NCI-H524 (cell line): ENCODE measurements at regions not wholly inside any gene's neighbourhood (a gene's known extent, or its start where the extent isn't known, plus 50 kb on each side); places are given as distances from the start of the nearest gene placed in this dataset.

ENCODE experiments used
- DNase-seq, 2 experiments: peaks; one replicate each; lab custom pipeline; 2025; lab: John Stamatoyannopoulos, UW

DNA sequence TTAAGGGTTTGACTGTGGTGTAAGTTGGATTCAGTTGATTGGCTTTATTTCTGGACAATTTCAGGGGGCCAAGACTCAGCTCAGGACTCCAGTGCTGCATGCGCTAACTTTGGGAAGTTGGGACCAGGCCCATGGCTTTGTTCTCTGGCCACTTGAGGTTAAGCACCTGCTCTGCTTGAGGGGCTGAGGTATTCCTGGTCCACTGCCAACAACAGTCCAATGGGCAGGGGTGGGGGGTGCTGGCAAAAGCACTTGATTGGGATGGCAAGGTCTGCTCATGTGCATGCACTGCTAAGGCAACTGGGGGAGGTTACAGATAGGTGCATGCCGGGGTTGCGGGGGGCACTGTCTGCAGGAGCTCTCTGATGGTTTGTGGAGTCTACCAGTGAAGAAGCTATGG lies 52.6 kb upstream of the ASB17 start:
- DNase-seq, result no peak

DNA sequence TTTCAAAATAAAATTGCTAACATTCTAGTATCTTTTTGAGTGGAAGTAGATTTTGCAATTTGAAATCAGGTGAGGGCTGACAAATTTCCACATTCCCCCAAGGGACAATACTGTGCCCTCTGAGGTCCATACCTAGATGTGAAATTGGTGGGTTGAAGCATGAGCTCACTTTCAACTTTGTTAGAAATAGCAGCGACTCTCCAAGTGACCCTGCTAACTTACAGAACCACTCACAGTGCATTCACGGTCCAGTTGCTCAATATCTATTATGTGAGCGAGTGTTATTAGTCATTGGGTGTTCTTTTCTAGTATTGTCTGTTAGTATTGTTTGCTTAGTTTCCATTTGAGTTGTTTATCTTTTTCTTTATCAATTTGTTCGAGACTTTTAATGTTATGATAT lies 53.6 kb upstream of the ASB17 start:
- no peak for DNase-seq

DNA sequence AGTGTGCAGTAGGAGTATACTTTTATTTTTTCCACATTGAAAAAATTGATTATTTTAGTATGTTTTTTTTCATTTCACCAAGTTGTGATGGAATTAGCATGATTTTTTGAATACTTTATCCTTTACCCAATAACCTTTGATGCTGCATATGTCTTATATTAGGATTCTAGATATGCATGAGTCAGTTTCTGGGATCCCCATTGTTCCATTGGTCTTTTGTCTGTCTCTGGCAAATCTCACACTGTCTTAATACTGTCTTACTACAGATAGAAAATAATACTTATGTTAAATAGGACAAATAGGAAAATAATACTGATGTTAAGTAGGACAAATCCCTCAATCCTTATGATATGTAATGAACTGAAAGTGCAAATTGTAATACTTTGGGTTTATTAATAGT lies 54.3 kb upstream of the ASB17 start:
- no peak for DNase-seq

DNA sequence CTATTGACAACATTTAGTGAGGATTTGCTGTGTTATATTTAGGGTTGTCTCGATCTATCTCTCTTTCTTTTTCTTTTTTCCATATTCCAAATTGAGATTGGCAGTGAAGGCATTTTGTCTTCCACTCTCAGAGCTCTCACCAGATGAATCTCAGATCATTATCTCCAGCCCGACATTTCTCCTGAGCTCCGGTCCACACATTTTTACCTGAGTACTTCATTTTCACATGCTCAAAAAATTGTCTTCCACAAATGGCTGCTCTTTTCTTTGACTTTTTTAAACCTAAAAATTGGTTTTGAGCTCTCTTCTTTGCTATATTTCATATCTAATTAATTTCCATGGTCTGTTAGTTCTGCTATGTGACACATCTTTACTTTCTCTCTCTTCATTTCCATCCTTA lies 56.9 kb upstream of the ASB17 start:
- DNase-seq, result no peak

DNA sequence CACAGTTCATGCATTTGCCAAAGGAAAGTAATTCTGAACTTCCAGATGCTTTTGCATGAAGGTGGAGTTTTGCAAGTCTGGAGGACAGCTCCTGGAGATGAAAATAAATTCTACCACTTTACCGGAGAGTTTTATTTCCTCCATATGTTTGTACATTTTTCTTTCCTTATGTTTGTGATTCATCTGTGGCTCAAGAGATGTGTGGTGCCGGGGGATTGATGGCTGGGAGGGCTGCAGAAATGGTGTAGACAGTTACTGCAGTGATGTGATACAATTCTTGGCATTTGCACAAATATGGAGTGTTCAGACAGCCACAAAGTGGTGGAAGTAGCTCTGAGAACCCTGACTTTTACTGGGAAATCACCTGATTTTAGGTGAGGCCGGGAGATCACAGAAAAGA lies 58.5 kb upstream of the ASB17 start:
- no peak for DNase-seq

DNA sequence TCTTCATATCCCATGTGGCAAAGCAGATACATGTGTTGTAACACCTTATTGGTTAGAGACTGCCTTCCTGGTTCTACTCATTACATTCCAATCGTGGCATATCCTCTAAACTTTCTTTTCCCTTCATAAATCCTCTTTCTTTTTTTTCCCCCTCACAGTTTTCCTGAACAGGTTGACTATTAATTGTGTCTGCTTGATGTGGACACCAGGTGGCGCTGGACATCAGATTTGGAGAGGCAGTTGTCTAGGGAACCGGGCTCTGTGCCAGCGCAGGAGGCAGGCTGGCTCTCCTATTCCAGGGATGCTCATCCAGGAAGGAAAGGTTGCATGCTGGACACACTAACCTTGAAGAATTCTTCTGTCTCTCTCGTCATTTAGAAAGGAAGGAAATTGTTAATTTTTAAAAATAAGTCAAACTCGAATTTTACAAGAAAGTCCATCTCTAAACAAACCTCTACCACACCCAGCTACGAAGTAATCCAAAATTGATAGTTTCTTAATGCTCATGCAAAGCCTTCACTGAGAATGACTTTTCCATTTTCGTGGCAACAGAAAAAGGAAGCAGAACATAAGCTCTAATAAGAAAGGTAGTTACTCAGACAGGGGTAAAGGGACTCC lies 59.4 kb upstream of the ASB17 start:
- peak; percentile 85 to 86 for DNase-seq

DNA sequence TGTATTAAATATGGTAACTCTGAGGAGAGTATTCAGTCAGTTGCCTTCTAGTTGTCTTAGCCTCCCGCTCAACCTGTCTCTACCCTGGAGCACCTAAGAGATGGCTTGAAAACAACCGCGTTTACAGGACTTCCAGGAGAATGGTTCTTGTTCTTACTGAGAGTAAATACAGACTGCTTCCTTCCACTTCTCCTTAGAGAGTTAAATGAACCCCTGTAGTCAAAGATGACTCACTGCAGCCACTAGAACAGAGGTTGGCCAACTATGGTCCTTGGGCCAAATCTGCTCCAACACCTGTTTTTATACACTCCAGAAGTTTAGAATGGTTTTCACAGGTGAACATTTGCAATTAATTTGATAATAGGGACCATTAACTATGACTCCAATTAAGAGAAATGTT lies 60.1 kb upstream of the ASB17 start:
- DNase-seq, result no peak

DNA sequence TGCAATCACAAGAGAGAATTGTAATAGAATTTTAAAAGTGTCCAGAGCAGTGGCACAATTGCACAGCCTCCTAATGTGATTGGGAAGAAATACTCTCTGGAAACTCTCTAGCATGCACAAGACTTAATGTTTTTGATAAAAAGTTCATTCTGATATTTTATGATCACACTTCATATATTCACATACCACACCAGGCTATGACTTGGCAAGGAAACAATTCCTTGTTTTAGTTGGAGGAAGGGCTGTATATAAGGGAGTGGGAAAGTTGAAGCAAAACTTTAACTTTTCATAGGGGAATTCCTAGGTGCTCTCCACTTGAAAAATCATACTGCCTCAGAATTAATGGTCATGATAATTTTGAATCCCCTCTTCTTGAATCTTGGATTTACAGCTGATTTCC lies 61.5 kb upstream of the ASB17 start:
- no peak for DNase-seq

DNA sequence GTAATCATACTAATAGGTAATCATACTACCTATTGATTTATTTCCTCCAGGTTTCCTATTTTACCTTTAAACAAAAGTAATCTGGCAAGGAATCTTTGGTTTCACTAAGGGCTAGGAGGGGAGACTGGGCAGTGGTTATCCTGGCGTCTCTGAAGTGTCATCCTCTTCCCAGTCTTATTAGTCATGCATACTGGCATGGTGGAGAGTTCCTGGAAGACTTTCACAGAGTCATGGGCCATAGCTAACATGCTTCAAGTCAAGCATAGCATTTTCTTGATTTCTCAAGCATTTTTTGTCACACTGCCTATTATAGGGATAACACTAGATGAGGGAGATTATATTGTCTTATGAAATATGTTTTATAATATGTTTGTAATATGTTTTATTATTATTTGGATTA lies 64.0 kb upstream of the ASB17 start:
- DNase-seq, result no peak

DNA sequence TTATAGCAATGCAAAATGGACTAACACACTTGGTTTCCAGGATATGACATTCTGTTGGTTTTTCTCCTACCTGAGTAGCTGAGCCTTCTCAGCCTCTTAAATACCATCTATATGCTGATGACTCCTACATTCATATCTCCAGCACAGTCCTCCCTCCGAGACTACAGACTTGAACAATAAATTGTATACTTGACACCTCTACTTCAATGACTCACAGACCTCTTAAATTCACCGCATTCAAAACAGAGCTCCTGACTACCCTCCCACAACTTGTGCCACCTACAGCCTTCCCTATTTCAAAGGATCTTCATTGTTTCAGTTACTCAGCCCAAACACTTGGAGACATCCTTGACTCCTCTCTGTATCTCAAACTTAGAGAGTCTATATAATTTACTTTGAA lies 66.8 kb upstream of the ASB17 start:
- no peak for DNase-seq

DNA sequence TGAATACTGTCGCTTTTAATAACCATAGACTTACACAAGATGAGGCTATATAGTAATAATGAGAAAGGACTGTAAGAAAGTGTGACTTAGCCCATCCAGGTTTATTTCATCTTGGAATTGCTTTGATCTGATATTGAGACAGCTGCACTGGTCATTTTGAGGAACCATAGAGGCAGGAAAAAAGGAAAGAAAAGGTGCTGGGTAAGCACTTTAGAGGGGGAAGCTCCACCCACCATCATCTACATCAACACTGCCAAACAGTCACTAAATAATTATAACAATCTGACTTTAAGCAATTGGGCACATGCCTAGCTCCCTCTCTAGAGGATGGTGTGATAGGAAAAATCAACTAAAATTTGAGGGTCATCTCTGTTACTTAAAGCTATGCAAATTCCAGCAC lies 70.6 kb upstream of the ST6GALNAC3 start:
- DNase-seq, result no peak

DNA sequence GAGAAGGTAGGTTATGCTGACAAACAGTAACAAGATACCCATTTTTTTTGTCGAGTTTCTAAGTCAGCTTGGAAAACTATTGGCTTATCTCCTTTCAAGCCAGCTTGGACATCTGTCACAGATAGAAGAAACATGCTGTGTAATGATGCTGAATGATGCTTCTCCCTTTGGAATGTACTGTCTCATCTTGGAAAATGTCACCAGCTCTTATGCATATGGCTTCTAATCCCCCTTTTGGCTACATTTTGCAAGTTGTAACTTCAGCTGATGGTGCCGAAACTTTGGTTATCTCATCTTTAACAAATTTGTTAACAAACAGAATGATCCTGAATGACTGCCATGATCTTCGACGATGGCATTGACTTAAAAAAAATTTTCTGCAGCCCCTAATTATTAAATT lies 68.8 kb upstream of the ST6GALNAC3 start:
- DNase-seq, result peak; percentile 35 to 85

DNA sequence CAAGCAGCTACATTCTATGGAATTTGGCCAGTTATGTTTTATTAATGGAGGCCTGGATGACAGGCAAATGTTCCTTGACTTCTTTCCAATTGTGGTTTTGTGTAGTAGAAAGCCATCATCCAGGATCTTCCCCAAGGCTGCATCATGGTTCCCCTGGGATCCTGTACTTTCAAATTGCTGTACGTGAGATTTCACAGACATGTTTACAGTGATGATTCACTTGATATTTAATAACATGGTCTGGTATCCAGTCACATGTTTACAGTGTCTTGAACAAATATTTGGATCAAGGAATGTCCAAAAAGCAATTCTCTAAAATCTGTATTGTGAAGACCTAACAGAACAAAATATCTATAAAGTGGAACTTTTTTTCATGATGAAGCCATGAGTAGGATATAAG lies 68.3 kb upstream of the ST6GALNAC3 start:
- DNase-seq, result no peak

DNA sequence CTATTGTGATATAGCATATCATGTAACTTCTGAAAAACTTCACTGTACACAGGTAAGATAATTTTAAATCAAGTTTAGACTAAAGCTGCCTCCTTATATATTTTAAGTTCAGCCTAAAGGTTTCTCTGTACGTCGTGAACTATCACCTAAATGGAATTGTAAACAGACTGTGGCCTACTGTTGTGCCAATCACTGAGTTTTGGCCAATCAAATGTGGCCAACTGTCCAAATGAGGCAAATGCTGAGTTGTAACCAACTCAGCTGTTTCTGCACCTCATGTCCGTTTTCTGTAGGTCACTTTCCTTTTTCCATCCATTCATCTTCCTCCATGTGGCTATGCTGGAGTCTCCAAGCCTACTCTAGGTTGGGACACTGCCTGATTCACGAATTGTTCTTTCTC lies 63.7 kb upstream of the ST6GALNAC3 start:
- DNase-seq, result no peak

DNA sequence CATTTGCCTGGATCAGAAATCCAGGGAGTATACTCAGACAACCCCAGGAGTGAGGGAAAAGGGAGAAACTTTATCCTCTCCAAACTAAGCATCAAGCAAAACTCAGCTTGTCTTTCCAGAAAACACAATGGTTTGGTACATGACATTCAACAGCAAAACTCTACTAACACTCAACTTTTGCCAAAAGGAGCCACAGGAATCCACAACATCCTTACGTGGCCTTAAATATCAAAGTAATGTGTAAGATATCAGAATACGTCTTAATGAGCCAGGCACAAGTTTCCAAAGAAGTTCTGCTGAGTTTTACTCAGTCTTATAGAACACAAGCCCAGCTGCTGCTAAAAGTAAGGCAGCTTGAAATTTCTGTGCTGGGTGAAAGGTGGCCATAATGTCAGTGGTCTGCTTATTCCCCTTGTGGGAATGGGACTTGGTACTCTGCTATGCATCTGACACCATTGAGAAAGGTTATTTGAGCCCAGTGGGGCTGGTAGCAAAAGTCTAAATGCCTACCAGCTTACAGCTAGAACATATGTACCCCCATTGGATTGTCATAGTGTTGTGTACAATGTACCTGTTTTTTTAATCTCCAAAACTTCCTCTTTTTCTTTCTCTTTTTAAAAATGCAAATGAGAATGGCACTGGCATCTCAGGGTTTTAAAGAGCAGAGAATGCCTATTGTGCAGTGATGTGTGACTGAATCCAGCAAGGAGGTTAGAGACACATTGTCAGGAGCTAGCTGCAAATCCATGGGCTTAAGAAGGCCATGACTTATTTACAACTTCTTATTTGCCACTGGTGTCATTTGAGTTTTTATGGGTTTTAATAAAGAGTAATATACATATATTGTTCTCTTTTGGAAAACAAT lies 62.0 kb upstream of the ST6GALNAC3 start:
- peak in 1 of 2 experiments; percentile 18 for DNase-seq

DNA sequence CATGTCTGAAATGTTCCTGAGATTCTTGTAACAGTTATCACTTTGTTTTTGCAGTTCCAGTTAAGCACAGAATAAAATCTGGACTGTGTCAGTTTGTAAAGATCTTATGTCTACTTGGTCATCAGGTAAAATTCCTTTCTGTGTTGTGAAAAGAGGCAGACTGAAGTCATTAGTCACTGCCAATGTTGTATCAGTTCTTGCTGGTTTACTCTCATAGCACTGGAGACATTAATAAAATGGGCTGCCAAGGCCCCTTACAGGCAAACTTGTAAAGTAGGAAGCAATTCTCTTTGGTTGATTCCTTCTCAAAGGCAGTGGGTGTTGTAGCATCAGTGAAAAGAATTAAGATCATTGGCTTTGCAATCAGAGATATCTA lies 61.4 kb upstream of the ST6GALNAC3 start:
- no peak for DNase-seq

DNA sequence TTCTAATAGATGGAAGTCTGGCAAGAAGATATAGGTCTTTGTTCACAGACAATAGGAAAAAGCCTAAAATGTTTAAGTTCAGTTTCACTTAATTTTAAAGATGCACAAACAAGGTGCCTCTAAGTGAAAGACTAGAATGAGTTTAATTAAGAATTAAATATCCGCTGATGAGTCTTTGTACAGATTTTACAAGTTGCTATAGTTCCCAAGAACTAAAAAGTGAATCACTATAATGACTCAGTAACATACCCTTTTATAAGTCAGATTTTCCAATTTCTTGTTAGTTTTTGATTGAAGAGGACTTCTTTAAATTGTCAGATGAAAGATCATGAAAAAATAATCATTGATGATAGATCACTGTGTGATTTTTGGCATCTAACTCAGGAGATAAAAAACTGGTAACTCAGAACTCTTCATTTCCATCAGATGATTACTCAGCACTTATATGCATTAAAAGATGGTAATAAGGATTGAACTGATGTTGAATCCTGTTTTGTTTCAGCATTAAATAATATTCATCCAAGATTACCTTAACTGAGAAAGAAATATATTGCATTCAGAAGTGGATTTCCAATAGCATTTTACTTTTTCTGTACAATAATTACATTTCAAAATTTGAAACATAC lies 59.0 kb upstream of the ST6GALNAC3 start:
- no peak for DNase-seq

DNA sequence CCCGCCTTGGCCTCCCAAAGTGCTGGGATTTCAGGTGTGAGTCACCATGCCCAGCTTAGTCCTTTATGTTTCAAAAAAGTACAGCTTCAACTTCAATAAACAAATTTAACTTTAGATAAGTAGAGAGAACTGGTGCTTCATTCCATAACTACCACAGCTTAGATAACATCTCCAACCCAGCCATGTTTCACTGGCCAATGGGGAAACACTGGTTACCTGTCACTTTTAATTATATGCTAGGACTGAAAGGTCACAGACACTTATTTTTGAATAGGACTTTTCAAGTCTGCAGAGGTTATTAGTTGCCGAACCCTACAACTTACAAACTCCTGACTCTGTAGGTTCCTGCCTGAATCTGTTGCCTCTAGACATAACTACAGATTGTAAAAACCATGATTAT lies 56.5 kb upstream of the ST6GALNAC3 start:
- no peak for DNase-seq

DNA sequence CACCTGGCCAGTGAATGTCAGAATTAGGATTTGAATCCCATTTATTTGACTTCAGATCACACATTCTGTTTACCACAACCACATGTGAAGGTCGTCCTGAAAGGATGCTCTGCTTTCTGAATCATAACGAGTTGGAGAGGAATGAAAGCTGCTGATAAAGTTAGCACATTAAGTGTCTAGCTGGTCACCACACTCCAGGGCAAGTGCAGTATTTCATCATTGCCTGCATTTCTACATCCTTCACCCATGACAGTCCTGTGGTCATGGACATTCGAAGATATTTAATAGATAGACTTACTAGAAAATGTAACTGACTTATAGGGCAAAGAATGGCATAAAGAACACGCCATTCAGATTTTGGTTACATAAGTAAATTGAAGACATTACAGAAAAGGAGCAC lies 52.7 kb upstream of the ST6GALNAC3 start:
- DNase-seq, result no peak

DNA sequence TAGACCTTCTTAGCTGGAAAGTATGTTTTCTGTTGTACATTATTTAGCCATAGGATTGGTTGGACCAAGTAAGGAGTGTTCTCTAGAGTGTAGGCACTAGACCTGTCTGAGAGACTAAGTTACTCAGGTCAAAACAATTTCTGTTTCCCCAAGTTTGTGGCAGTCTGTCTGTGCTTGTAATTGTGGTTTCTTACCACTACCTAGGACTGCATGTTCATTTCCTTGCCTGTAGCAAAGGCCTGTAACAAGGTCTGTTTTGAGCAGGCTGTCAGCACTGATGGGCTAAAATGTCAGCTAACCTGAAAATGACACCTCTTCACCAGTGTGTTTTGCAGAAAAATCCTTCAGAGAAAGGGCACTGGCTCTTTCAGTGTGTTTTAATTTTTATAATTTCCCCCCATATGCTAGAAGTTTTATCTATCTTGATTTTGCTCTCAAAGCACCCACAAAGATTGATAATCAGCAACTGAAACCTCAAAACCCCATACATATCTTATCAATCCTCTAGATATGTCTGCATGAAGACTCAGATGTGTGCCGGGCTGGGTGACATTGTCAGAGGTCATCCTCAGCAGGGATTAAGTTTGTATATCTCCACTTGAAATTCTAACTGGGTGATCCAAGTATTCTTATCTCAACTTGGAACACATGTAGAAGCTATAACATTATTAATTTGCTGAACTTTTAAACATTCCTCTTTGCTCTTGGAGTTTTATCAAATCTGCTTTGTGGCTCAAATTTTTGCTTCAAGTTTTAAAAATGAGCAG lies 50.7 kb upstream of the ST6GALNAC3 start:
- DNase-seq, result peak in 1 of 2 experiments; percentile 23
